ENCODE measurements at regions not wholly inside any gene's neighbourhood (a gene's known extent, or its start where the extent isn't known, plus 50 kb on each side); places are given as distances from the start of the nearest gene placed in this dataset.

DNA sequence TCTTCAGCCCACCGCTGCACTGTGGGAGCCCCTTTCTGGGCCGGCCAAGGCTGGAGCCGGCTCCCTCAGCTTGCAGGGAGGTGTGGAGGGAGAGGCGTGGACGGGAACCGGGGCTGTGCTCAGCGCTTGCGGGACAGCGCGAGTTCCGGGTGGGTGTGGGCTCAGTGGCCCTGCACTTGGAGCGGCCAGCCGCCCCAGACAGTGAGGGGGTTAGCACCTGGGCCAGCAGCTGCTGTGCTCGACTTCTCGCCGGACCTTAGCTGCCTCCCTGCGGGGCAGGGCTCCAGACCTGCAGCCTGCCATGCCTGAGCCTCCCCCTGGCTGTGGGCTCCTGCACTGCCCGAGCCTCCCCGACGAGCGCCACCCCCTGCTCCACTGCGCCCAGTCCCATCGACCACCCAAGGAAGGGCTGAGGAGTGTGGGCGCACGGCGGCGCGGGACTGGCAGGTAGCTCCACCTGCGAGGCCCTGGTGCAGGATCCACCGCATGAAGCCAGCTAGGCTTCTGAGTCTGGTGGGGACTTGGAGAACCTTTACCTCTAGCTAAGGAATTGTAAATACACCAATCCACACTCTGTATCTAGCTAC is 92.9 kb upstream of the MAST4 start:
- DNase-seq = no peak

DNA sequence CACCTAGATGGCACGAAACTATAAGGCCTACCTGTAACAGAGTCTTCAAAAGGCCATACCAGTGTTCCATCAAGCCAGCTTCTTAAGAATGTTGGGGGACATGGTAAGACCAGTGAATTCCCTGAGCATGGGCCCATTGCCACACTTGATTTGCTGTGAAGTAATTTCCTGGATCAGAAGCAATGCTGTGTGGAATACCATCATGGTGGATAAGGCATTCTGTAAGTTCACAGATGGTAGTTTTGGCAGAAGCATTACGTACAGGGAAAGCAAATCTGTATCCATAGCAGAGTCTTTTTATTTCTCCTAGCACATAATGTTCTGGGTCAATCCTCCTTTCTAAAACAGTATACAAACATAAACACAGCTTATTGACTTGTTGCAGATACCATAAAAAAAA is 89.1 kb upstream of the MAST4 start:
- DNase-seq = no peak

DNA sequence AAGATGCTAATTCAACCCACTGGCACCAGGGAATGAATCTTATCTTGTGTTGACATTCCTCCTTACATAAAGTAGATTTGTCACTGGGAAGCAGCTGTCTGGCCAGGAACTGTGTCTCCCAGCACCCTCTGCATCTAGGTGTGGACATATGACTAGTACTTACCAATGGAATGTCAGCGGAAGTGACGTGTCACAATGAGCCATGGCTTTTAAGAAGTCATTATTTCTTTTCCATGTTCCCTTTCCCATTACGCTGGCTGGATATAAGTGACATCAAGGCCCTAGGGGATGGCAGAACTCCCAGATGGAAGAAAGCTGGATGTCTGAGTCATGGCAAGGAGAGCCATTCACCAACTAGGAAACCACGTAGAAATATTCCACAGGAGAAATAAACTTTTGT is 84.7 kb upstream of the MAST4 start:
- DNase-seq = no peak

DNA sequence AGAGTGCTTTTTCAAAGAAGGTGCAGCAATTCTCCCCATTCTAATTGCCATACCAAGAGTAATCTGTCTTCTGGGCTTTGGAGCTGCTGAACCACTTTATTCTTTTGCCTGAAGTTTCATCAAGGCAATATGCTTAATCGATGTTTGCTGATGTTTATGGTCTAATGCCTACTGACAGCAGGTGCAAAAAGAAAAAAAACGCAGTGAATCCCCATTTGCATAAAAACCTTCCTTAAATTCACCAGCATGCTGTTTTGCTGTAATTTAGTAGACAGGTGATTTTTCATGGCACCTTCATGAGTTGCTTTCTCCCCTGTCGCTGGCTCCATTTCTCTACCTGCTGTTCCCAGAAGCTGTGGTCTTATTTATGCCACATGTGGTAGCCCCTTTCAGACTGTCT is 83.1 kb upstream of the MAST4 start:
- no peak for DNase-seq

DNA sequence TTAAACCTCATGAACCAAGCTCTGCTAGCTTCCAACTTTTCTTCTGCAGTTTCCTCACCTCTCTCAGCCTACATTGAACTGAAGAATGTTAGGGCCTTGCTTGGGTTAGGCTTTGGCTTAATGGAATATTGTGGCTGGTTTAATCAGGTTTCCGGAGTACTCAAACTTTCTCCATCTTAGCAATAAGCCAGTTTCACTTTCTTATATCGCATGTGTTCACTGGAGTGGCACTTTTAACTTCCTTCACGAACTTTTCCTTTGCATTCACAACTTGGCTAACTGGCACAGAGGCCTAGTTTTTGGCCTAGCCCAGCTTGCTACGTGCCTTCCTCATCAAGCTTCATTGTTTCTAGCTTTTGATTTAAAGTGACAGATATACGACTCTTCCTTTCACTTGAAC is 81.0 kb upstream of the MAST4 start:
- DNase-seq = no peak

DNA sequence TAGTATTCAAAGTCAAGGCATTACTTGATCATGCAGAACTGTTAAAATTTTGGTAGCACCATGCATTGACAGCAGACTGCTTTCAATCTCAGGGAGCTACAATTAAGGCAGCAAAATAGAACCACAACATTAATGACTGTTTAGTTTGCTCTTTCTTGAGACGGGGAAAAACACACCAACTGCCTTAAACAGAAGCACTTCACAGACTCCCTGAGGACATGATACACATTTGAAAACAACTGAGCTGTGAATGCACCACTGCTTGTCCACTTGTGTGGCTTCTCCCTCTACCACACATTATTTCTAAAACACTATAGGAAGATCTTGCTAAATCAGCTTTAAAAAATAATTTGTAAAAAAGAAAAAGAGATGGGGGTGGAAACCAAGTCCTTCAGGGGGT is 79.6 kb upstream of the MAST4 start:
- no peak for DNase-seq

DNA sequence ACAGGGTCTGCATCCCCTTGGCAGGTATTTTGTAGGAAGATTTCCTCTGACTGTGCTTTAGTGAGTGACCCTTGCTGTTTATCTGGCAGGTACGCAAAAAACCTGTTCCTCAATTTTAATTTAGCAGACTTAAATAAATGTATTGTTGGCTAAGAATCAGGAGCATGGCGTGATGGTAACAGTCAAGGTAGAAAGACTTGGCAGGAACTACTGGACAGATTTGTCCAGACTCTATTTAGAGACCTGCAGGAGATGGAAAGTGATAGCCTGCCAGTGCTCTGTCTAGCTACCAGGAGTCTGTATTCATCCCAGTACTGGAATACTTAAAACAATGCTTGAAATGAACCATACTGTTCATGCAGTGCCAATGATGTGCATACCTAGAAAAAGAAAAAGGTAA is 78.8 kb upstream of the MAST4 start:
- DNase-seq = no peak

DNA sequence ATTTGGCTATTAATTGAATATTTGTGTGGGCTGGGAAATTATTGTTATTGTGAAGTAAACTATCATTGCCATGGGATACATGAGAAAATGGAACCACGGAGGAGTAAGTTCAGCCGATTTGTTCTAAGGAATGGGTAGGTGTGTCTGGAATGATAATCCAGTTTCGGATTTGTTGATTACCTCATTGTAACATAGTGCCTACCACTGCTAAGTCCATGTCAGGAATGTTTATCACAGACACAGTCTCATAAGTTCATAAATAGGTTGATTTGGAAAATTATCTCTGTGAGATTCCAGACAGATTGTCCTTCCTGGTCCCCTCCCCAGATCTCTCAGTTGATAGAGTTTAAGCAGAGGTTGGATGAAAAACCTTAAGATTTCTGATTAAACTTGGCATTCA is 78.1 kb upstream of the MAST4 start:
- no peak for DNase-seq

DNA sequence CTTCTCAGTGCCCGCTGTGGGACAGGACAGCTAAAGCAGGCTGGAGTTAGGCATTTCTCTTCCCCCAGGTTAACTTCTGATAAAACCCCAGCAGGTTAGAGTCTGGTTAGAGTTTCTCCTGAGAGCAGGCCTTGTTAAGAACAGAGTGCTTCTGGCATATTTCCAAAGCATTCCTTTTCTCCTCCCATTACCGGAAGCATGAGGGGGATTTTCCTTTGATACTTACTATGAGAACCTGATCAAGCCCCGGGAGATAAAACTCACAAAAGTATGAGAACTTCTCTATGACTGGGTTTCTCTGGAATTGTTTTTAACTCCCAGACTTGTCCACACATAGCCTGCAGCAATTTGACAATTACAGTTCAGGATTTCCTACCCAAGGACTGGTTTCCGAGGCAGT is 77.4 kb upstream of the MAST4 start:
- DNase-seq = no peak

DNA sequence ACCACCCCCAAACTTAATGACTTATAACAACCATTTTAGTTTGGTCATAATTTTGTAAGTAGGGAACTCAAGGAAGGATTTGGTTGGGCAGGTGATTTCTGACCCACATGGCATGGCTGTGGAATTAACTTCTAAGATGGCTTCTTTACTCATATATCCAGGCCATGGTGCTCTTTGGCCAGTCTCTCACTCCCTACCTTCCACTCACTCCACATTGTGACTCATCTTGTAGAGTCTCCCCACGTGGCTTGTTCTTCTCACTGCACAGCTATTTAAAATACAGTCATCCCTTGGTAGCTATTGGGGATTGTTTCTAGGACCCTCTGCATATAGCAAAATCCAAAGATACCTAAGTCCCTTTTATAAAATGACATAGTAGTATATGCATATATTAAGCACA is 76.6 kb upstream of the MAST4 start:
- DNase-seq = no peak

DNA sequence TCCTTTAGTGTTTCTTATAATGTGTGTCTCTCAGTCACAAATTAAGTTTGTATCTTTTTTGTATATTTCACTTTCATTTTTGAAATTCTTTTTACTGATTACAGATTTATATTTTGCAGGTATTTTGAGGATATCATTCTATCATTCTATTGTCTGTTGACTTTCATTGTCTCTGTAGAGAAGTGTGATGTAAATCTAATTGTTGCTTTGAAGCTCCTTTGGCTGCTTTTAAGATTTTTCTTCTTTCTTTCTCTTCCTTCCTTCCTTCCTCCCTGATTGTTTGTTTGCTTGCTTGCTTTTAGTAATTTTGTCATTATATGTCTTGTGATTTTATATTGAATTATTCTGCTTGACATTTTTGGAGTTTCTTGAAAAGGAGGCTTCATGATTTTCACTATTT is 75.3 kb upstream of the MAST4 start:
- no peak for DNase-seq

DNA sequence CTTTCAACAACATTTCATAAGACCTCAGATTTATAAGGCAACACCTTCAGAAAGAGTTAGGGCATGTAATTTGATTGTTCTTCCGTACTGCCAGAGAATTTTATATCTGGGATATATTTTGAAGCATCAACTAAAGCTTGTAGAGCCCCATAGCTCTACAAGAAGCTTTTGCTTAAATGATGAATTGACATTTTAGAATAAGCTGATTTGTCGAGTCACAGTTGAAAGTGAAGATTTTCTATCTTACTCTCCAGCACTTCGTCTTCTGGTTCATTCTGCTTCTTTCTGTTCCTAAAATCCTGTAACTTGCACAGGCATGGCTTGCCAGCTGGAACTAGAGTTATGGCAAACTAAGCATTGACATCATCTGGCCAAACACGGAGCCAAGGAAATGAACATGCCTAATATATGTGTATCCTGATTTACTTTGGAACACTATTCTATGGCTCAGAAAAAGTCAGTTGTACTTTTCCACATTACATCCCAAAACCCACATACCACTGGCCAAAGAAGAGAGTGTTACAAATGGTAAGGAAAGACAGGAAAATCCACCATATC is 68.6 kb upstream of the MAST4 start:
- DNase-seq = no peak

DNA sequence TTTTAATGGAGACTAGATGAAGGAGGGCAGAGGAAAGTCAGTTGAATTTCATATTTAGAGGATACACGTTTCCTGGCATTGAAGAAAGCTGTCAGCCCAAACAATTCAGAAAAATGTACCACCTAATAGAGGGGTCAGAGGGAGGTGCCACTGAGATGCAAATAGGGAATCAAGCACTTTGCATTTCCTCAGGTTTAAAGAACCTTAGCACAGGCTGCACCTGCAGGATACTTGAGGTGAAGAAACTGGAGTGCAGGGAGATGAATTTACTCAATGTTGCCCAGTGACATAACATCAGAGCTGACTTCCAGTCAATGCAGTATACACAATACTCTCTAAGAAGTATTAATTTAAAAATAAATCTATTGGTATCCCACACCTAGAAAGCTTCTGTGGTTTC is 67.0 kb upstream of the MAST4 start:
- no peak for DNase-seq

DNA sequence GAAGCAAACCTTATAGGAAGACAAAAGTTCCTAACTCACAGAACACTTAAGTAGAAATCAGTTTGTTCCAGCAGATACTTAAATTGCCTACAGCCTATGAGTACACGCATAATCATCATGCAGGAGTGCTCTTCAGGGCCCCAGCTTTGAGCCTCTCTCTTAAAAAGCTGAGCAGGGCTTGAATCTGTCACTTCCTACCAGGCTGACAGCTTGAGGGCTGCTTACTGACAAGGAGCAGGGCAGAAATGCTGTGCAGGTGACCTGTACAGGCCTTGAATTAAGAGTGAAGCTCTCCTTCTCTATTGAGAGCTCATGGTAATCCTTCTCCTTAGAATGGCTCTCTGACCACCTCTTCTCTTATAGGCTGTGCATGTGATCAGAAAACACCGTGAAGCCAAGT is 66.5 kb upstream of the MAST4 start:
- DNase-seq = no peak

DNA sequence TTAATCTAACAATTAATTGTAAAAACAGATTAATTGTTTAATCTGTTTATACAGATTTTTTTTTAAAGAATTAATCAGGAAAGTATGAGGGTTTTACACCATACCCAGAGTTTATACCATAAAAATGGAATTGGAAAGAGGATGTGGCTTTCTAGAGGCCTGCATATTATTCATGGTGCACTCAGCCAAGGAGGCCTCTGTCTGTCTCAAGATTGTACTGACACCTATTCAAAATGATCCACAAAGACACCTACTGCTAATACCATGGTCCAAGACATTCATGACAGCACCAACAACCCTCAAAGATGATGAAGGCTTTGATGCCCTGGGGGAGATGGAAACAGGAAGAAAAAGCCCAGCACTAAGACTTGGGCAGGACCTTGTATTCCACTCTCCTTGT is 58.1 kb upstream of the MAST4 start:
- no peak for DNase-seq

DNA sequence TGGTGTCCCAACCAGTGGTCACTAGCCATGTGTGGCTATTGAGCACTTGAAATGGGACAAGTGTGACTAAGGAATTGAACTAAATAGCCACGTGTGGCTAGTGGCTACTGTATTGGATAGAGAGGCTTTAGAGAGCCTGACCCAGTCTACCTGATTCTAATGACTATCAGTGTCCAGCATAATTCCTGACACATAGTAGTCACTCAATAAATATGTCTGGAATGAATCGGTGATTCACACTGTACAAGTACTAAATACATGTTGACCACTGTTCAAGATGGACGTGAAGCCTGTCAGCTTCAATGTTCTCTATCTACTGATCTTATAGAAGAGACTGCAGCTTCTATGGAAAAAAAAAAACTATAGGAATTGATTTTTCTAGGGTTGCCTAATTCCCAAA is 57.7 kb upstream of the MAST4 start:
- DNase-seq = no peak

DNA sequence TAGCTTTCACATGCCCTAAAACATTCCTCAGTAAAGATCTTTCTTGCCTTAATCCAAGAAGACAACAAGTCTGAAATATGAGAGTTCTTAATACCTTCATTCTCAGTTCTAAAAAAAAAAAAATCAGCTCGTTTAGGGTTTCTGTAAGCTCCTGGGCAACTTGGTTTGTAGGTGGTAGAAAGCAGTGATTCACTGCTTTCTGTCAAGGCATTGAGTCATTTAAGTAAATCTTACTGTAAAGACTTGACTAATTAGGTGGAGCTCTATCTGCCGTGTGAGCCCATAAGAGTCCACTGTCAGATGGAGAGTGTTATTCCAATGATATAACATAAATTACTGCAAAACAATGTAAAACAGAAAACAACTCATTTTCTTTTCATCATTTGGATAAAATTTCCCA is 56.1 kb upstream of the MAST4 start:
- no peak for DNase-seq

DNA sequence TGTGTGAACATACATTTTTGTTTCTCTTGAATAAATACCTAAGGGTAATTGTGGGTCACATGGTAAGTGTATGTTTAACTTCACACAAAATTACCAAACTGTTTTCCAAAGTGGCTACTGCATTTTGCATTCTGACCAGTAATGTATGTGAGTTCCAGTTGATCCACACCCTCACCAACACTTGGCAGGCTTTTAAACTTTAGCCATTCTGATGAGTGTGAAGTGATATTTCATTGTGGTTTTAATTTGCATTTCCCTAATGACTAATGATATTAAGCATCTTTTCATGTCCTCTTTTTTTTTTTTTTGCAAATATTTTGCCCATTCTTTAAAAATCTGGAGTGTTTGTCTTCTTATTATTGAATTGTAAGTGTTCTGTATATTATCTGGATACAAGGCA is 53.5 kb upstream of the MAST4 start:
- no peak for DNase-seq
